Inflammatory macrophage (primary cell): ENCODE measurements at regions not wholly inside any gene's neighbourhood (a gene's known extent, or its start where the extent isn't known, plus 50 kb on each side); places are given as distances from the start of the nearest gene placed in this dataset.
A peak's percentile ranks its signal among the peaks of the same experiment; 100 is the strongest.

Source experiments
- DNase-seq, 2 donors: peaks; one replicate each; pipeline ENCODE4 v3.0.0-alpha.2; 2020 to 2022

- DNase-seq, result peak; percentile 20 to 47
Observed at GRCh38 chr4:156594624-156595023, 377.0 kb downstream of the PDGFC start.

GRCh38 chr4:156593464-156593863 lies 378.1 kb downstream of the PDGFC start:
- no peak for DNase-seq

- no peak for DNase-seq
Observed at GRCh38 chr4:156591679-156592078, 379.9 kb downstream of the PDGFC start.

- DNase-seq, result no peak
Observed at GRCh38 chr4:156584100-156584499, 387.5 kb downstream of the PDGFC start.

- DNase-seq, result no peak
Observed at GRCh38 chr4:156583265-156583664, 388.3 kb downstream of the PDGFC start.

GRCh38 chr4:156581282-156582063 lies 390.1 kb downstream of the PDGFC start:
- no peak for DNase-seq

GRCh38 chr4:156578713-156579112 lies 392.9 kb downstream of the PDGFC start:
- no peak for DNase-seq

GRCh38 chr4:156578005-156578404 lies 393.6 kb downstream of the PDGFC start:
- DNase-seq, result no peak

- no peak for DNase-seq
Observed at GRCh38 chr4:156576946-156577345, 394.7 kb downstream of the PDGFC start.

- peak; percentile 7 to 36 for DNase-seq
Observed at GRCh38 chr4:156575430-156576073, 396.0 kb downstream of the PDGFC start.

GRCh38 chr4:156571146-156571545 lies 400.5 kb downstream of the PDGFC start:
- DNase-seq, result no peak

GRCh38 chr4:156569535-156569934 lies 402.1 kb downstream of the PDGFC start:
- DNase-seq, result no peak

GRCh38 chr4:156568484-156568883 lies 403.1 kb downstream of the PDGFC start:
- DNase-seq, result no peak

GRCh38 chr4:156568041-156568440 lies 403.6 kb downstream of the PDGFC start:
- DNase-seq, result no peak

GRCh38 chr4:156560701-156561100 lies 410.9 kb downstream of the PDGFC start:
- peak; percentile 68 to 70 for DNase-seq

- no peak for DNase-seq
Observed at GRCh38 chr4:156559346-156559745, 412.3 kb downstream of the PDGFC start.

- DNase-seq, result no peak
Observed at GRCh38 chr4:156558373-156559025, 413.1 kb downstream of the PDGFC start.

- DNase-seq, result no peak
Observed at GRCh38 chr4:156557920-156558319, 413.7 kb downstream of the PDGFC start.

- DNase-seq, result no peak
Observed at GRCh38 chr4:156556336-156556735, 415.3 kb downstream of the PDGFC start.

- peak in 1 of 2 donors; percentile 16 for DNase-seq
Observed at GRCh38 chr4:156553659-156554058, 417.9 kb downstream of the PDGFC start.

- DNase-seq, result no peak
Observed at GRCh38 chr4:156547891-156548290, 423.7 kb downstream of the PDGFC start.

GRCh38 chr4:156547439-156547838 lies 424.2 kb downstream of the PDGFC start:
- DNase-seq, result peak; percentile 8 to 31

GRCh38 chr4:156545003-156545785 lies 426.4 kb downstream of the PDGFC start:
- no peak for DNase-seq
